ENCODE measurements at regions not wholly inside any gene's neighbourhood (a gene's known extent, or its start where the extent isn't known, plus 50 kb on each side); places are given as distances from the start of the nearest gene placed in this dataset.

GRCh38 chr1:172959571-172959970, 91.2 kb downstream of the TNFSF18 start:
- no peak for DNase-seq

GRCh38 chr1:172960019-172960418, 90.7 kb downstream of the TNFSF18 start:
- DNase-seq, result no peak

- no peak for DNase-seq
Observed at GRCh38 chr1:172960454-172961208, 90.1 kb downstream of the TNFSF18 start.

- DNase-seq, result no peak
Observed at GRCh38 chr1:172964864-172965263, 85.9 kb downstream of the TNFSF18 start.

GRCh38 chr1:172966844-172967540, 83.7 kb downstream of the TNFSF18 start:
- DNase-seq, result no peak

- DNase-seq, result no peak
Observed at GRCh38 chr1:172967936-172968335, 82.8 kb downstream of the TNFSF18 start.

- DNase-seq, result no peak
Observed at GRCh38 chr1:172969611-172970010, 81.1 kb downstream of the TNFSF18 start.

- no peak for DNase-seq
Observed at GRCh38 chr1:172970186-172970585, 80.6 kb downstream of the TNFSF18 start.

- DNase-seq, result no peak
Observed at GRCh38 chr1:172971241-172971640, 79.5 kb downstream of the TNFSF18 start.

GRCh38 chr1:172972258-172972657, 78.5 kb downstream of the TNFSF18 start:
- no peak for DNase-seq

- DNase-seq, result no peak
Observed at GRCh38 chr1:172973424-172973823, 77.3 kb downstream of the TNFSF18 start.

- no peak for DNase-seq
Observed at GRCh38 chr1:172976222-172977041, 74.3 kb downstream of the TNFSF18 start.

- no peak for DNase-seq
Observed at GRCh38 chr1:172977296-172978017, 73.3 kb downstream of the TNFSF18 start.

GRCh38 chr1:172978595-172978994, 72.1 kb downstream of the TNFSF18 start:
- no peak for DNase-seq

- DNase-seq, result no peak
Observed at GRCh38 chr1:172979828-172980227, 70.9 kb downstream of the TNFSF18 start.

- no peak for DNase-seq
Observed at GRCh38 chr1:172980456-172980855, 70.3 kb downstream of the TNFSF18 start.

- DNase-seq, result no peak
Observed at GRCh38 chr1:172980971-172981370, 69.8 kb downstream of the TNFSF18 start.

Data from activated T-cell treated with anti-CD3 and anti-CD28 coated beads, Interleukin-2, amount 50 U/mL, for 48 hours (primary cell).